ENCODE measurements at regions not wholly inside any gene's neighbourhood (a gene's known extent, or its start where the extent isn't known, plus 50 kb on each side); places are given as distances from the start of the nearest gene placed in this dataset.

- TF ChIP-seq POLR2AphosphoS5 (IDR thresholded peaks at IDR 0.05; ENCODE audit: insufficient read depth, low read depth, low read length): no peak
- TF ChIP-seq POLR2A (IDR thresholded peaks at IDR 0.05; ENCODE audit: low read depth, low read length): no peak
- no peak for TF ChIP-seq EZH2 (IDR thresholded peaks at IDR 0.05; ENCODE audit: borderline replicate concordance, low read depth, low read length, severe bottlenecking)
- no peak for TF ChIP-seq GATA2 (IDR thresholded peaks at IDR 0.05; ENCODE audit: insufficient read depth, insufficient read length, low read depth, low read length)
- no peak for TF ChIP-seq MYC (IDR thresholded peaks at IDR 0.05; ENCODE audit: low read depth, low read length)
- no peak for TF ChIP-seq FOS (IDR thresholded peaks at IDR 0.05; ENCODE audit: borderline replicate concordance, insufficient read depth, low read length)
- no peak for TF ChIP-seq JUN (IDR thresholded peaks at IDR 0.05; ENCODE audit: borderline replicate concordance, insufficient read depth, insufficient read length, low read depth)
- TF ChIP-seq MAX (IDR thresholded peaks at IDR 0.05; ENCODE audit: insufficient read depth, insufficient read length): no peak
- TF ChIP-seq CTCF (IDR thresholded peaks at IDR 0.05; ENCODE audit: extremely low read depth in 1 of 2, insufficient read depth in 1 of 2, low read depth in 1 of 2, low read length in 2 of 2): no peak
- dilution Hi-C loops (cut with MboI; ENCODE audit: extremely low pct_ligation_motif_present, low sequenced_read_pairs): no loop called here
- Histone ChIP-seq H4K20me1 (replicated peaks; ENCODE audit: control insufficient read depth, extremely low read depth, insufficient read depth, low read length) (no peaks in the 10 kb centered on the region), H3K36me3 (ENCODE audit: control insufficient read depth in 2 of 2, extremely low read depth in 1 of 2, insufficient read depth in 2 of 2, low read length in 2 of 2) (no peaks in the 10 kb centered on the region), H3K9ac (replicated peaks; ENCODE audit: extremely low read depth, insufficient read depth, low read length) (no peak overlapping the region), H3K9me3 (replicated peaks; ENCODE audit: control insufficient read depth, insufficient read depth, low read length) (peaks cover 2% of the 10 kb centered on the region), H3K4me2 (ENCODE audit: insufficient read depth, low read length) (no peak overlapping the region), H3K27ac (ENCODE audit: insufficient read depth, low read depth, low read length) (no peak overlapping the region), H2AFZ (ENCODE audit: low read depth, low read length) (no peak overlapping the region), H3K79me2 (ENCODE audit: control insufficient read depth, insufficient read depth, low read length) (no peaks in the 10 kb centered on the region), H3K4me3 (replicated peaks in 1 of 3; ENCODE audit: insufficient read depth in 1 of 3, low read depth in 1 of 3, low read length in 3 of 3) (no peak overlapping the region), H3K4me1 (ENCODE audit: control insufficient read depth, extremely low read depth, insufficient read depth, low read length) (no peaks in the 10 kb centered on the region), H3K27me3 (ENCODE audit: control insufficient read depth in 2 of 2, insufficient read depth in 2 of 2, low read length in 2 of 2) (no peaks in the 10 kb centered on the region), H3K9me1 (replicated peaks; ENCODE audit: control insufficient read depth, extremely low read depth, insufficient read depth, low read length) (no peaks in the 10 kb centered on the region)
- no TSS peak for BruUV-seq (replicated peaks)
- CTCF ChIA-PET: no interaction called here
- intact Hi-C loops (cut with micrococcal nuclease): no loop called here
- POLR2A ChIA-PET: no interaction called here
- DNase-seq (ENCODE audit: low read depth, low spot score) (no peak), FAIRE-seq (no peak)
These were observed 524.8 kb upstream of the TPK1 start for GRCh38 chr7:145360511-145361100.

Data from endothelial cell of umbilical vein (primary cell).